ENCODE measurements at regions not wholly inside any gene's neighbourhood (a gene's known extent, or its start where the extent isn't known, plus 50 kb on each side); places are given as distances from the start of the nearest gene placed in this dataset.

DNA sequence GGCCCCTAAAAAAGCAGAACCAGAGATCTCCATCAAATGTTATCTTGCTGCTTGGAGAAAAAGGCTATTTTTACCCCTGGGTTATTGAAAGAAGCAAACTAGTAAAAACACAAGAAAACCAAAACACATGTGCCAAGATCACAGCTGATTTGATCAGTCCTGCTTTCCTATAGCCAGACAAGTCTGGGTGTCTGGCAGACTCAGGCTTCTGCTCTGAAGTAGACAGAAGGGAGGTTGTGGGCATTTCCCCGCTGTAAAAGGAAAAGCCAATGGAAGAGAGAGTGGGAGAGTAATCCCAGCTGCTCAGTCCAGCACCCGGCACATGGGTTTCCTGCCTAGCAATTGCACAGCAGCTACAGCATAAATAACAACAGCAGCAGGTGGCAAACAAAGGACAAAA is 177.9 kb downstream of the PHLDA1 start:
- Mint-ChIP-seq H3K9me3 (no peaks in the 10 kb centered on the region), H3K4me1 (peaks cover 20% of the 10 kb centered on the region), H3K4me3 (no peak overlapping the region), H3K27me3 (ENCODE audit: low read depth) (no peaks in the 10 kb centered on the region; the same call in 1 of the 2 replicates), H3K27ac (no peak overlapping the region), H3K36me3 (no peaks in the 10 kb centered on the region)
- TF ChIP-seq E2F1 (CRISPR knock-in tag; IDR thresholded peaks at IDR 0.05) (no peak), FOXP1 (CRISPR knock-in tag; IDR thresholded peaks at IDR 0.05; ENCODE audit: borderline replicate concordance) (no peak), ZNF416 (CRISPR knock-in tag; IDR thresholded peaks at IDR 0.05) (no peak), ESRRA (CRISPR knock-in tag; IDR thresholded peaks at IDR 0.05; ENCODE audit: borderline replicate concordance) (no peak), HMGA2 (CRISPR knock-in tag; IDR thresholded peaks at IDR 0.05) (no peak), FOXJ3 (CRISPR knock-in tag; IDR thresholded peaks at IDR 0.05; ENCODE audit: borderline replicate concordance) (no peak), PREB (CRISPR knock-in tag; IDR thresholded peaks at IDR 0.05; ENCODE audit: borderline replicate concordance) (no peak), ATF1 (CRISPR knock-in tag; IDR thresholded peaks at IDR 0.05) (no peak), ZNF219 (CRISPR knock-in tag; IDR thresholded peaks at IDR 0.05; ENCODE audit: borderline replicate concordance) (no peak), ETV6 (CRISPR knock-in tag; IDR thresholded peaks at IDR 0.05) (no peak), FOXK1 (CRISPR knock-in tag; IDR thresholded peaks at IDR 0.05) (no peak), NR3C1 (CRISPR knock-in tag; conservative IDR thresholded peaks at IDR 0.05; ENCODE audit: low read depth) (no peak), IRF2 (CRISPR knock-in tag; IDR thresholded peaks at IDR 0.05; ENCODE audit: borderline replicate concordance, low read depth) (no peak), SMAD3 (CRISPR knock-in tag; IDR thresholded peaks at IDR 0.05; ENCODE audit: borderline replicate concordance) (no peak), ARID4B (CRISPR knock-in tag; IDR thresholded peaks at IDR 0.05; ENCODE audit: borderline replicate concordance) (no peak), CREM (CRISPR knock-in tag; IDR thresholded peaks at IDR 0.05) (no peak), TCF7 (CRISPR knock-in tag; IDR thresholded peaks at IDR 0.05; ENCODE audit: low read depth) (no peak)
- TF ChIP-seq, protein P1, sequence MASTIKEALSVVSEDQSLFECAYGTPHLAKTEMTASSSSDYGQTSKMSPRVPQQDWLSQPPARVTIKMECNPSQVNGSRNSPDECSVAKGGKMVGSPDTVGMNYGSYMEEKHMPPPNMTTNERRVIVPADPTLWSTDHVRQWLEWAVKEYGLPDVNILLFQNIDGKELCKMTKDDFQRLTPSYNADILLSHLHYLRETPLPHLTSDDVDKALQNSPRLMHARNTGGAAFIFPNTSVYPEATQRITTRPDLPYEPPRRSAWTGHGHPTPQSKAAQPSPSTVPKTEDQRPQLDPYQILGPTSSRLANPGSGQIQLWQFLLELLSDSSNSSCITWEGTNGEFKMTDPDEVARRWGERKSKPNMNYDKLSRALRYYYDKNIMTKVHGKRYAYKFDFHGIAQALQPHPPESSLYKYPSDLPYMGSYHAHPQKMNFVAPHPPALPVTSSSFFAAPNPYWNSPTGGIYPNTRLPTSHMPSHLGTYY (CRISPR knock-in tag; IDR thresholded peaks at IDR 0.05), result no peak
- TF ChIP-seq, protein P2, sequence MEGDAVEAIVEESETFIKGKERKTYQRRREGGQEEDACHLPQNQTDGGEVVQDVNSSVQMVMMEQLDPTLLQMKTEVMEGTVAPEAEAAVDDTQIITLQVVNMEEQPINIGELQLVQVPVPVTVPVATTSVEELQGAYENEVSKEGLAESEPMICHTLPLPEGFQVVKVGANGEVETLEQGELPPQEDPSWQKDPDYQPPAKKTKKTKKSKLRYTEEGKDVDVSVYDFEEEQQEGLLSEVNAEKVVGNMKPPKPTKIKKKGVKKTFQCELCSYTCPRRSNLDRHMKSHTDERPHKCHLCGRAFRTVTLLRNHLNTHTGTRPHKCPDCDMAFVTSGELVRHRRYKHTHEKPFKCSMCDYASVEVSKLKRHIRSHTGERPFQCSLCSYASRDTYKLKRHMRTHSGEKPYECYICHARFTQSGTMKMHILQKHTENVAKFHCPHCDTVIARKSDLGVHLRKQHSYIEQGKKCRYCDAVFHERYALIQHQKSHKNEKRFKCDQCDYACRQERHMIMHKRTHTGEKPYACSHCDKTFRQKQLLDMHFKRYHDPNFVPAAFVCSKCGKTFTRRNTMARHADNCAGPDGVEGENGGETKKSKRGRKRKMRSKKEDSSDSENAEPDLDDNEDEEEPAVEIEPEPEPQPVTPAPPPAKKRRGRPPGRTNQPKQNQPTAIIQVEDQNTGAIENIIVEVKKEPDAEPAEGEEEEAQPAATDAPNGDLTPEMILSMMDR (IDR thresholded peaks at IDR 0.05), result no peak
- DNase-seq (ENCODE audit: low spot score), result no peak
- peak; percentile 28; the same call in 1 of the 2 replicates for ATAC-seq
- ChIA-PET POLR2A (no interaction called here), CTCF (interaction anchor here (0.8 to 1.0 kb wide), 2 partner anchors 44 to 183 kb away, joined by 3 read pairs; no protein-coding TSS in a partner anchor)

All from WTC11 (cell line).